ENCODE measurements at regions not wholly inside any gene's neighbourhood (a gene's known extent, or its start where the extent isn't known, plus 50 kb on each side); places are given as distances from the start of the nearest gene placed in this dataset.

GRCh38 chr11:134615041-134615615, 203.1 kb upstream of the B3GAT1 start:
- Histone ChIP-seq H3K4me2 (ENCODE audit: low read depth, low read length, poor library complexity, severe bottlenecking) (no peak overlapping the region), H4K20me1 (ENCODE audit: insufficient read depth, low read depth, low read length) (no peaks in the 10 kb centered on the region), H3K79me2 (ENCODE audit: low read length) (no peaks in the 10 kb centered on the region), H2AFZ (ENCODE audit: low read length) (no peak overlapping the region), H3K9me2 (replicated peaks; ENCODE audit: insufficient read depth, low read length) (no peaks in the 10 kb centered on the region), H3K9ac (ENCODE audit: low read length) (no peak overlapping the region), H3K36me3 (ENCODE audit: insufficient read depth, low read length) (no peaks in the 10 kb centered on the region), H3K4me1 (ENCODE audit: low read length) (no peaks in the 10 kb centered on the region), H3K9me3 (ENCODE audit: low read length) (no peaks in the 10 kb centered on the region), H3K27ac (ENCODE audit: low read length) (no peak overlapping the region), H3K4me3 (ENCODE audit: low read length) (no peak overlapping the region), H3K27me3 (ENCODE audit: low read length) (no peaks in the 10 kb centered on the region)
- no peak for DNase-seq

GRCh38 chr11:134614141-134614540, 202.1 kb upstream of the B3GAT1 start:
- no peak overlapping the region for H3K4me2 ChIP-seq (ENCODE audit: low read depth, low read length, poor library complexity, severe bottlenecking)
- no peaks in the 10 kb centered on the region for H3K4me1 ChIP-seq (ENCODE audit: low read length)
- no peaks in the 10 kb centered on the region for H4K20me1 ChIP-seq (ENCODE audit: insufficient read depth, low read depth, low read length)
- no peak overlapping the region for H3K27ac ChIP-seq (ENCODE audit: low read length)
- no peak for DNase-seq
- no peak overlapping the region for H3K9ac ChIP-seq (ENCODE audit: low read length)
- H3K36me3 ChIP-seq (ENCODE audit: insufficient read depth, low read length) = no peaks in the 10 kb centered on the region
- no peaks in the 10 kb centered on the region for H3K9me2 ChIP-seq (replicated peaks; ENCODE audit: insufficient read depth, low read length)
- H3K79me2 ChIP-seq (ENCODE audit: low read length) = no peaks in the 10 kb centered on the region
- no peaks in the 10 kb centered on the region for H3K9me3 ChIP-seq (ENCODE audit: low read length)
- no peak overlapping the region for H2AFZ ChIP-seq (ENCODE audit: low read length)
- no peaks in the 10 kb centered on the region for H3K27me3 ChIP-seq (ENCODE audit: low read length)
- no peak overlapping the region for H3K4me3 ChIP-seq (ENCODE audit: low read length)

GRCh38 chr11:134613646-134614045, 201.6 kb upstream of the B3GAT1 start:
- Histone ChIP-seq H3K9me2 (replicated peaks; ENCODE audit: insufficient read depth, low read length) (no peaks in the 10 kb centered on the region), H3K4me2 (ENCODE audit: low read depth, low read length, poor library complexity, severe bottlenecking) (no peak overlapping the region), H3K4me3 (ENCODE audit: low read length) (no peak overlapping the region), H2AFZ (ENCODE audit: low read length) (no peak overlapping the region), H3K4me1 (ENCODE audit: low read length) (no peaks in the 10 kb centered on the region), H3K36me3 (ENCODE audit: insufficient read depth, low read length) (no peaks in the 10 kb centered on the region), H3K9ac (ENCODE audit: low read length) (no peak overlapping the region), H4K20me1 (ENCODE audit: insufficient read depth, low read depth, low read length) (no peaks in the 10 kb centered on the region), H3K79me2 (ENCODE audit: low read length) (no peaks in the 10 kb centered on the region), H3K27ac (ENCODE audit: low read length) (no peak overlapping the region), H3K9me3 (ENCODE audit: low read length) (no peaks in the 10 kb centered on the region), H3K27me3 (ENCODE audit: low read length) (no peaks in the 10 kb centered on the region)
- DNase-seq = no peak

- Histone ChIP-seq H3K4me1 (ENCODE audit: low read length) (no peaks in the 10 kb centered on the region), H3K4me3 (ENCODE audit: low read length) (no peak overlapping the region), H3K27me3 (ENCODE audit: low read length) (no peaks in the 10 kb centered on the region), H3K9me3 (ENCODE audit: low read length) (no peaks in the 10 kb centered on the region), H3K9me2 (replicated peaks; ENCODE audit: insufficient read depth, low read length) (no peaks in the 10 kb centered on the region), H3K4me2 (ENCODE audit: low read depth, low read length, poor library complexity, severe bottlenecking) (no peak overlapping the region), H3K79me2 (ENCODE audit: low read length) (no peaks in the 10 kb centered on the region), H3K9ac (ENCODE audit: low read length) (no peak overlapping the region), H3K36me3 (ENCODE audit: insufficient read depth, low read length) (no peaks in the 10 kb centered on the region), H4K20me1 (ENCODE audit: insufficient read depth, low read depth, low read length) (no peaks in the 10 kb centered on the region), H2AFZ (ENCODE audit: low read length) (no peak overlapping the region), H3K27ac (ENCODE audit: low read length) (no peak overlapping the region)
- DNase-seq = no peak
Observed at GRCh38 chr11:134612140-134613030, 200.3 kb upstream of the B3GAT1 start.

GRCh38 chr11:134611537-134611936, 199.5 kb upstream of the B3GAT1 start:
- no peak overlapping the region for H3K9ac ChIP-seq (ENCODE audit: low read length)
- no peaks in the 10 kb centered on the region for H3K36me3 ChIP-seq (ENCODE audit: insufficient read depth, low read length)
- no peak for DNase-seq
- no peak overlapping the region for H3K4me2 ChIP-seq (ENCODE audit: low read depth, low read length, poor library complexity, severe bottlenecking)
- no peaks in the 10 kb centered on the region for H3K27me3 ChIP-seq (ENCODE audit: low read length)
- no peak overlapping the region for H2AFZ ChIP-seq (ENCODE audit: low read length)
- H3K4me3 ChIP-seq (ENCODE audit: low read length) = no peak overlapping the region
- no peaks in the 10 kb centered on the region for H3K79me2 ChIP-seq (ENCODE audit: low read length)
- no peaks in the 10 kb centered on the region for H4K20me1 ChIP-seq (ENCODE audit: insufficient read depth, low read depth, low read length)
- no peaks in the 10 kb centered on the region for H3K9me2 ChIP-seq (replicated peaks; ENCODE audit: insufficient read depth, low read length)
- H3K9me3 ChIP-seq (ENCODE audit: low read length) = no peaks in the 10 kb centered on the region
- H3K27ac ChIP-seq (ENCODE audit: low read length) = no peak overlapping the region
- H3K4me1 ChIP-seq (ENCODE audit: low read length) = no peaks in the 10 kb centered on the region

GRCh38 chr11:134610116-134610910, 198.3 kb upstream of the B3GAT1 start:
- no peaks in the 10 kb centered on the region for H3K27me3 ChIP-seq (ENCODE audit: low read length)
- H3K9me3 ChIP-seq (ENCODE audit: low read length) = no peaks in the 10 kb centered on the region
- no peaks in the 10 kb centered on the region for H4K20me1 ChIP-seq (ENCODE audit: insufficient read depth, low read depth, low read length)
- no peaks in the 10 kb centered on the region for H3K36me3 ChIP-seq (ENCODE audit: insufficient read depth, low read length)
- H2AFZ ChIP-seq (ENCODE audit: low read length) = no peak overlapping the region
- no peaks in the 10 kb centered on the region for H3K9me2 ChIP-seq (replicated peaks; ENCODE audit: insufficient read depth, low read length)
- no peak overlapping the region for H3K4me3 ChIP-seq (ENCODE audit: low read length)
- H3K9ac ChIP-seq (ENCODE audit: low read length) = no peak overlapping the region
- no peak overlapping the region for H3K4me2 ChIP-seq (ENCODE audit: low read depth, low read length, poor library complexity, severe bottlenecking)
- H3K4me1 ChIP-seq (ENCODE audit: low read length) = no peaks in the 10 kb centered on the region
- H3K27ac ChIP-seq (ENCODE audit: low read length) = no peak overlapping the region
- H3K79me2 ChIP-seq (ENCODE audit: low read length) = no peaks in the 10 kb centered on the region
- no peak for DNase-seq

- H3K79me2 ChIP-seq (ENCODE audit: low read length) = no peaks in the 10 kb centered on the region
- no peak overlapping the region for H3K4me3 ChIP-seq (ENCODE audit: low read length)
- no peaks in the 10 kb centered on the region for H3K27me3 ChIP-seq (ENCODE audit: low read length)
- no peaks in the 10 kb centered on the region for H3K9me2 ChIP-seq (replicated peaks; ENCODE audit: insufficient read depth, low read length)
- H2AFZ ChIP-seq (ENCODE audit: low read length) = no peak overlapping the region
- no peak for DNase-seq
- no peak overlapping the region for H3K9ac ChIP-seq (ENCODE audit: low read length)
- H3K27ac ChIP-seq (ENCODE audit: low read length) = no peak overlapping the region
- no peaks in the 10 kb centered on the region for H3K4me1 ChIP-seq (ENCODE audit: low read length)
- H3K36me3 ChIP-seq (ENCODE audit: insufficient read depth, low read length) = no peaks in the 10 kb centered on the region
- H3K4me2 ChIP-seq (ENCODE audit: low read depth, low read length, poor library complexity, severe bottlenecking) = no peak overlapping the region
- no peaks in the 10 kb centered on the region for H3K9me3 ChIP-seq (ENCODE audit: low read length)
- H4K20me1 ChIP-seq (ENCODE audit: insufficient read depth, low read depth, low read length) = no peaks in the 10 kb centered on the region
Observed at GRCh38 chr11:134609361-134610115, 197.5 kb upstream of the B3GAT1 start.

Measured in Karpas-422 (cell line).